HG02884 (cell line): ENCODE measurements at regions not wholly inside any gene's neighbourhood (a gene's known extent, or its start where the extent isn't known, plus 50 kb on each side); places are given as distances from the start of the nearest gene placed in this dataset.
"Not testable (repeated sequence)": the region's sequence is repeated elsewhere in the genome, so short reads cannot be mapped to it uniquely, and the experiment has no call there.

ENCODE experiments used
- ATAC-seq: cut with Tn5 transposase; IDR thresholded peaks from one replicate; pipeline ENCODE4 v1.9.1; 2021; ENCODE audit warnings: mild to moderate bottlenecking, moderate library complexity; ENCODE audit not compliant: unreplicated experiment

GRCh38 chr10:33965795-33966581, 631.5 kb upstream of the NRP1 start:
- ATAC-seq: no peak

GRCh38 chr10:33963729-33964128, 629.3 kb upstream of the NRP1 start:
- no peak for ATAC-seq

- not testable (repeated sequence) for ATAC-seq
These were observed 621.9 kb upstream of the NRP1 start for GRCh38 chr10:33956322-33956721.

GRCh38 chr10:33955676-33956075, 621.2 kb upstream of the NRP1 start:
- ATAC-seq: no peak

GRCh38 chr10:33952692-33953360, 618.4 kb upstream of the NRP1 start:
- no peak for ATAC-seq

- no peak for ATAC-seq
These were observed 615.7 kb upstream of the NRP1 start for GRCh38 chr10:33950206-33950605.

- no peak for ATAC-seq
These were observed 613.1 kb upstream of the NRP1 start for GRCh38 chr10:33947544-33947943.

GRCh38 chr10:33945051-33945450, 610.6 kb upstream of the NRP1 start:
- no peak for ATAC-seq

GRCh38 chr10:33942508-33942907, 608.0 kb upstream of the NRP1 start:
- no peak for ATAC-seq

GRCh38 chr10:33939892-33940291, 605.4 kb upstream of the NRP1 start:
- no peak for ATAC-seq

- no peak for ATAC-seq
These were observed 604.9 kb upstream of the NRP1 start for GRCh38 chr10:33939410-33939809.

- no peak for ATAC-seq
These were observed 603.5 kb upstream of the NRP1 start for GRCh38 chr10:33938001-33938400.

GRCh38 chr10:33937036-33937730, 602.7 kb upstream of the NRP1 start:
- ATAC-seq: no peak

GRCh38 chr10:33935350-33935749, 600.9 kb upstream of the NRP1 start:
- ATAC-seq: no peak

- ATAC-seq: no peak
These were observed 595.6 kb upstream of the NRP1 start for GRCh38 chr10:33930079-33930478.

GRCh38 chr10:33927347-33927746, 592.9 kb upstream of the NRP1 start:
- ATAC-seq: no peak

- ATAC-seq: no peak
These were observed 587.6 kb upstream of the NRP1 start for GRCh38 chr10:33921970-33922605.

GRCh38 chr10:33920351-33920750, 585.9 kb upstream of the NRP1 start:
- no peak for ATAC-seq

- no peak for ATAC-seq
These were observed 584.8 kb upstream of the NRP1 start for GRCh38 chr10:33919244-33919643.

GRCh38 chr10:33917069-33917780, 582.8 kb upstream of the NRP1 start:
- ATAC-seq: no peak

GRCh38 chr10:33914746-33915145, 580.3 kb upstream of the NRP1 start:
- ATAC-seq: no peak
